GM12891 (cell line): ENCODE measurements at regions not wholly inside any gene's neighbourhood (a gene's known extent, or its start where the extent isn't known, plus 50 kb on each side); places are given as distances from the start of the nearest gene placed in this dataset.

Source experiments
- DNase-seq: peaks from one replicate; pipeline ENCODE4 v3.0.0; 2011; ENCODE audit warnings: low spot score; ENCODE audit not compliant: insufficient read length
- FAIRE-seq: peaks from 2 replicates; lab custom pipeline; 2011; peaks lifted over from hg19 to GRCh38; lab: Jason Lieb, UNC
- PAX5 ChIP-seq: IDR thresholded peaks from 2 replicates; pipeline ENCODE4 v1.6.1; 2011; ENCODE audit warnings: low read length, moderate library complexity, mild to moderate bottlenecking; ENCODE audit not compliant: insufficient read depth, severe bottlenecking
- POLR2A ChIP-seq: IDR thresholded peaks from 2 replicates; pipeline ENCODE4 v1.6.1; 2011; ENCODE audit warnings: low read depth, low read length, control low read depth
- POLR2AphosphoS5 ChIP-seq: IDR thresholded peaks from 2 replicates; pipeline ENCODE4 v1.6.1; 2011; ENCODE audit warnings: low read depth, low read length, control low read depth
- POU2F2 ChIP-seq: IDR thresholded peaks from 2 replicates; pipeline ENCODE4 v1.6.1; 2011; ENCODE audit warnings: low read depth, mild to moderate bottlenecking, control low read depth, low read length, moderate library complexity
- SPI1 ChIP-seq: IDR thresholded peaks from 2 replicates; pipeline ENCODE4 v1.6.1; 2011; ENCODE audit warnings: low read depth, low read length, control low read depth
- TAF1 ChIP-seq: IDR thresholded peaks from 2 replicates; pipeline ENCODE4 v1.6.1; 2011; ENCODE audit warnings: low read depth, low read length, control low read depth

GRCh38 chr20:17806739-17807441, 107.1 kb downstream of the BANF2 start:
- no peak for DNase-seq
- no peak for FAIRE-seq
- TF ChIP-seq TAF1 (no peak), PAX5 (no peak), POU2F2 (no peak), POLR2A (no peak), POLR2AphosphoS5 (no peak), SPI1 (no peak)

DNA sequence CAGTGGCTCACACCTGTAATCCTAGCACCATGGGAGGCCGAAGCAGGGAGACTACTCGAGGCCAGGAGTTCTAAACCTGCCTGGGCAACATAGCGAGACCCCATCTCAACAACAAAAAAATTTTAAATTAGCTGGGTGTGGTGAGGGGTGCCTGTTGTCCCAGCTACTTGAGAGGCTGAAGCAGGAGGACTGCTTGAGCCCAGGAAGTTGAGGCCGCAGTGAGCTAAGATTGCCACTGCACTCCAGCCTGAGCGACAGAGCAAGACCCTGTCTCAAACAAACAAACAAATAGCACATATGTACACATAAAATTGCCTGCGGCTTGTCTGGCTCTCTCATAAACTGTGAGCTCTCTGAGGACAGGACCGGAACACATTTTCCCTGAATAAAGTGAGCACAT, 106.3 kb downstream of the BANF2 start:
- no peak for DNase-seq
- FAIRE-seq: no peak
- TF ChIP-seq POU2F2 (no peak), SPI1 (no peak), TAF1 (no peak), POLR2AphosphoS5 (no peak), POLR2A (no peak), PAX5 (no peak)

DNA sequence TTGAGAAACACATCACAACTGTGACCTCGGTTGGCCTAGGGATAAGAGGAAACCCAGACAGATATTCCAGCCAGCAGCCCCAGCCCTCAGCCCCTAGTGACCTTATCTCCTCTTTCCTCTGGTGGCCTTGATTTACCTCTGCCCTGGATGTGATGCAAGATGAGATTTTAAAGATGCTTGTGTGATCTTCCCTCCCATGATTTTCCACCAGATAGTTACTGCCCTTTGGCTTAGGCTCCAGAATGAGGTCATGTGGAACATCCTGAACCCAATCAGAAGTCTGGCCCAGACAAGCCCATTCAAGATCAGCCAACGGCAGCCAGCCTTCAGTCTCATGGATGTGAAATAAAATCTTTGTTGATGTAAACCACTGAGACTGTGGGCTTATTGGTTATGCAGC, 104.0 kb downstream of the BANF2 start:
- FAIRE-seq (no peak), DNase-seq (no peak)
- no peak for TF ChIP-seq POLR2A
- TF ChIP-seq PAX5: no peak
- no peak for TF ChIP-seq TAF1
- TF ChIP-seq SPI1: no peak

DNA sequence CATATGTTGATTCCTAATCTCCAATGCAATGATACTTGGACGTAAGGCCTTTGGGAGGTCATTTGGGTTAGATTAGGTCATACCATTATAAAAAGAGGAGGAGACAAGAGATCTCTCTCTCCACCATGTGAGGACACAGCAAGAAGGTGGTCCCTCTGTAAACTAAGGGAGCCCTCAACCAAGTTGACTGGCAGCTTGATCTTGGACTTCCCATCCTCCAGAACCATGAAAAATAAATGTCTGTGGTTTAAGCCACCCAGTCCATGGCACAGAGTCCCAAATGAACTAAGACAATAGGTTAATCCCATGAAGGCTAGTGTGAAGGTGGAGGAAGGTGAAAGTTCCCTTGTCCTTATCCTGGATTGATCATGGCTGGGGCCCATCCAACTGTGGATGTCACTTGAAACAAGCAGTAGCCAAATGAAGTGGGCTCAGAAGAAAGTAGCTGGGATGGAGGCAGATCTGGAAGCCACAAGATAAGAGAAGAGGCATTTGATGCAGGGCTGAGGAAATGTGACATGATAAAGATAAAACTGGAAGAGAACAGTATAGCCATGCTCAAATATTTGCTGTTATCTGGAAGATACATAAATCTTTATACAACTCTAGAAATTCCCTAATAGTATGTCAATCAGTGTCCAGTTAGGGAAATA, 99.9 kb downstream of the BANF2 start:
- DNase-seq (no peak), FAIRE-seq (no peak)
- TF ChIP-seq POLR2AphosphoS5 (no peak), POU2F2 (no peak), POLR2A (no peak), PAX5 (no peak), SPI1 (no peak), TAF1 (no peak)

GRCh38 chr20:17798601-17799000, 98.8 kb downstream of the BANF2 start:
- TF ChIP-seq PAX5 (no peak), SPI1 (no peak), POLR2A (no peak)
- FAIRE-seq: no peak
- no peak for DNase-seq

DNA sequence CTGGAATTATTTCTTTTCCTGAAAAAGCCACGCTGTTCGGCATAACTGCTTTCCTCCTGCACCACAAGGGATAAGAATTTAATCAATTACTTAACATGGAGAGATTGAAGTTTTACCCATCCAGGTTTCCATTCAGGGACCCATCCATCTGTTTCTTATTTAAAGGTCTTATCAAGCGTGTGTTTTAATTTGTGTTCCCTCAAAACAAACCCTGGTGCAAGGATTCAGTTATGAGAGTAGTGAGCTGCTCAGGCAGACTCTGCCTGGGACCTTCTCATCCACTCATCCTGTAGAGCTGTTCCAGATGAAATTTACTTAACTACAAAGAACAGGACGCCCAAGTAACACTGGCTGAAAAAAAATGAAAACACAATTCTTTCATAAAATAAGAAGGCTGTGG, 97.8 kb downstream of the BANF2 start:
- DNase-seq (no peak), FAIRE-seq (no peak)
- TF ChIP-seq POLR2AphosphoS5 (no peak), SPI1 (no peak), TAF1 (no peak), PAX5 (no peak), POLR2A (no peak), POU2F2 (no peak)

- FAIRE-seq (no peak), DNase-seq (no peak)
- TF ChIP-seq SPI1 (no peak), POLR2A (no peak), TAF1 (no peak), POLR2AphosphoS5 (no peak), POU2F2 (no peak), PAX5 (no peak)
Observed at GRCh38 chr20:17797161-17797560, 97.4 kb downstream of the BANF2 start.

- no peak for TF ChIP-seq POU2F2
- no peak for TF ChIP-seq TAF1
- no peak for TF ChIP-seq POLR2A
- TF ChIP-seq POLR2AphosphoS5: no peak
- TF ChIP-seq PAX5: no peak
- TF ChIP-seq SPI1: no peak
- FAIRE-seq (no peak), DNase-seq (no peak)
Observed at GRCh38 chr20:17796091-17796563, 96.4 kb downstream of the BANF2 start.

DNA sequence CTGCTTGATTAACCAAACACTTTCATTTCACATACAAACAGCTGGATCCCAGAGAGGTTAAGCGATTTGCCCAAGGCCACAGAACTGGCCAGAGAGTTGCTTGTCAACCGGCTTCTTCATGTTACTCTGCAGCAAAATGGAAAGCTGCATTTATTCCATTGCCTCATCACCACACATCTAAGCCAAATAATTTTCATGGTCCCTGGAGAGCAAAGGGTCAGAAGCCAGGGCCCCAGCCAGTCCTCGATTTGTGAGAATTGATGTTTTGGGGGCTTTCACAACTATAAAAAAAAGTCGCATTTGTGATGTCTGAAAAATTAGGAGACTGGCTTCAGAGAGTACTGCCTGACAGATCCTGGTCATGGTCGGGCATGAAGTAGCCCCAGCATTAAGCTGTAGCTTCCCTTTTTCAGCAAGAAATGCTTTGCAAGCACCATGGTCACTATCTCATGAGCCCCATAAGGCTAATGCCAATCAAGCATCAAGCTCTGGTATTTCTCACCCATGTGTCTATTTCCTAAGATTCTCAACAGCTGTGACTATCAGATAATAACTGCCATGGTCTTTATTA, 95.8 kb downstream of the BANF2 start:
- TF ChIP-seq POLR2AphosphoS5: no peak
- no peak for TF ChIP-seq POU2F2
- FAIRE-seq (no peak), DNase-seq (no peak)
